Type B pancreatic cell (in vitro differentiated cells): ENCODE measurements at regions not wholly inside any gene's neighbourhood (a gene's known extent, or its start where the extent isn't known, plus 50 kb on each side); places are given as distances from the start of the nearest gene placed in this dataset.
"Not testable (repeated sequence)": the region's sequence is repeated elsewhere in the genome, so short reads cannot be mapped to it uniquely, and the experiment has no call there.

Experiments used
- DNase-seq: peaks from one replicate; pipeline ENCODE4 v3.0.0; 2021; ENCODE audit warnings: mixed read lengths; ENCODE audit not compliant: unreplicated experiment; ENCODE audit errors: extremely low spot score
- H3K27ac Mint-ChIP-seq: 2 replicates; pipeline ENCODE4 v1.8.0; 2021; ENCODE audit warnings: mild to moderate bottlenecking, mixed read lengths
- H3K27me3 Mint-ChIP-seq: 2 replicates; pipeline ENCODE4 v1.8.0; 2021; ENCODE audit warnings: mixed read lengths
- H3K36me3 Mint-ChIP-seq: 2 replicates; pipeline ENCODE4 v1.8.0; 2021; ENCODE audit warnings: mixed read lengths
- H3K4me1 Mint-ChIP-seq: one replicate; pipeline ENCODE4 v1.8.0; 2021; ENCODE audit warnings: mixed read lengths; ENCODE audit not compliant: unreplicated experiment
- H3K4me3 Mint-ChIP-seq: 2 replicates; pipeline ENCODE4 v1.8.0; 2021; ENCODE audit warnings: mild to moderate bottlenecking, mixed read lengths
- H3K9me3 Mint-ChIP-seq: 2 replicates; pipeline ENCODE4 v1.8.0; 2021; ENCODE audit warnings: mixed read lengths
- CTCF ChIP-seq: fragments of 200-600 bp; sonication (generic); conservative IDR thresholded peaks from 2 replicates; pipeline ENCODE4 v1.5.0; 2021; ENCODE audit warnings: antibody characterized with exemption, mild to moderate bottlenecking

GRCh38 chr21:43287111-43287760, 118.4 kb downstream of the CRYAA start:
- peaks cover 16% of the 10 kb centered on the region for H3K4me1 Mint-ChIP-seq
- H3K4me3 Mint-ChIP-seq = no peak overlapping the region
- no peaks in the 10 kb centered on the region for H3K36me3 Mint-ChIP-seq
- no peak for DNase-seq
- H3K27ac Mint-ChIP-seq = peak overlapping the region; percentile 65
- peaks cover 3% of the 10 kb centered on the region for H3K9me3 Mint-ChIP-seq
- TF ChIP-seq CTCF = no peak
- no peaks in the 10 kb centered on the region for H3K27me3 Mint-ChIP-seq

- no peaks in the 10 kb centered on the region for H3K27me3 Mint-ChIP-seq
- no peak overlapping the region for H3K4me3 Mint-ChIP-seq
- no peaks in the 10 kb centered on the region for H3K36me3 Mint-ChIP-seq
- H3K9me3 Mint-ChIP-seq = peaks cover 3% of the 10 kb centered on the region
- DNase-seq = no peak
- H3K4me1 Mint-ChIP-seq = peaks cover 16% of the 10 kb centered on the region
- TF ChIP-seq CTCF = no peak
- H3K27ac Mint-ChIP-seq = no peak overlapping the region
These were observed 117.4 kb downstream of the CRYAA start for GRCh38 chr21:43286196-43286595.

GRCh38 chr21:43284700-43285099, 115.9 kb downstream of the CRYAA start:
- no peaks in the 10 kb centered on the region for H3K36me3 Mint-ChIP-seq
- no peak for TF ChIP-seq CTCF
- no peak overlapping the region for H3K4me3 Mint-ChIP-seq
- no peak overlapping the region for H3K27ac Mint-ChIP-seq
- no peak for DNase-seq
- no peaks in the 10 kb centered on the region for H3K27me3 Mint-ChIP-seq
- H3K9me3 Mint-ChIP-seq = peaks cover 3% of the 10 kb centered on the region
- peaks cover 16% of the 10 kb centered on the region for H3K4me1 Mint-ChIP-seq

- Mint-ChIP-seq H3K36me3 (no peaks in the 10 kb centered on the region), H3K27me3 (no peaks in the 10 kb centered on the region), H3K27ac (no peak overlapping the region), H3K9me3 (peaks cover 3% of the 10 kb centered on the region), H3K4me3 (no peak overlapping the region), H3K4me1 (peaks cover 16% of the 10 kb centered on the region)
- no peak for DNase-seq
- TF ChIP-seq CTCF = no peak
These were observed 115.4 kb downstream of the CRYAA start for GRCh38 chr21:43284238-43284637.

- H3K9me3 Mint-ChIP-seq, H3K27ac Mint-ChIP-seq, H3K36me3 Mint-ChIP-seq, H3K4me3 Mint-ChIP-seq, H3K27me3 Mint-ChIP-seq, DNase-seq: not testable (repeated sequence)
- peaks cover 16% of the 10 kb centered on the region for H3K4me1 Mint-ChIP-seq
These were observed 115.1 kb downstream of the CRYAA start for GRCh38 chr21:43283925-43284221.

GRCh38 chr21:43283136-43283924, 114.5 kb downstream of the CRYAA start:
- no peak for DNase-seq
- Mint-ChIP-seq H3K36me3 (no peaks in the 10 kb centered on the region), H3K27ac (no peak overlapping the region), H3K27me3 (no peaks in the 10 kb centered on the region), H3K4me1 (peaks cover 14% of the 10 kb centered on the region), H3K4me3 (no peak overlapping the region), H3K9me3 (peaks cover 2% of the 10 kb centered on the region)
- TF ChIP-seq CTCF = no peak
